ENCODE measurements at regions not wholly inside any gene's neighbourhood (a gene's known extent, or its start where the extent isn't known, plus 50 kb on each side); places are given as distances from the start of the nearest gene placed in this dataset.

- TF ChIP-seq CTCF (conservative IDR thresholded peaks at IDR 0.05) (no peak), ZFX (IDR thresholded peaks at IDR 0.05) (no peak)
Measured at GRCh38 chr1:103211073-103211472, 102.8 kb upstream of the COL11A1 start.

All from C4-2B (cell line).